Hepatocyte (in vitro differentiated cells): ENCODE measurements at regions not wholly inside any gene's neighbourhood (a gene's known extent, or its start where the extent isn't known, plus 50 kb on each side); places are given as distances from the start of the nearest gene placed in this dataset.

Experiments used
- EZH2 ChIP-seq: fragments of 200-600 bp; sonication (generic); IDR thresholded peaks from 2 replicates; pipeline ENCODE4 v1.6.1; 2016; ENCODE audit warnings: antibody characterized with exemption, mild to moderate bottlenecking, borderline replicate concordance
- EZH2phosphoT487 ChIP-seq: fragments of 200-600 bp; sonication (generic); IDR thresholded peaks from one replicate; pipeline ENCODE4 v1.6.1; 2018; ENCODE audit warnings: antibody characterized with exemption, mild to moderate bottlenecking, low read depth, moderate library complexity; ENCODE audit not compliant: unreplicated experiment, severe bottlenecking
- TF ChIP-seq, protein P1 (sequence below): fragments of 200-600 bp; sonication (generic); IDR thresholded peaks from 2 replicates; pipeline ENCODE4 v1.5.1; 2016; ENCODE audit warnings: antibody characterized with exemption, mild to moderate bottlenecking; ENCODE audit not compliant: poor library complexity

DNA sequence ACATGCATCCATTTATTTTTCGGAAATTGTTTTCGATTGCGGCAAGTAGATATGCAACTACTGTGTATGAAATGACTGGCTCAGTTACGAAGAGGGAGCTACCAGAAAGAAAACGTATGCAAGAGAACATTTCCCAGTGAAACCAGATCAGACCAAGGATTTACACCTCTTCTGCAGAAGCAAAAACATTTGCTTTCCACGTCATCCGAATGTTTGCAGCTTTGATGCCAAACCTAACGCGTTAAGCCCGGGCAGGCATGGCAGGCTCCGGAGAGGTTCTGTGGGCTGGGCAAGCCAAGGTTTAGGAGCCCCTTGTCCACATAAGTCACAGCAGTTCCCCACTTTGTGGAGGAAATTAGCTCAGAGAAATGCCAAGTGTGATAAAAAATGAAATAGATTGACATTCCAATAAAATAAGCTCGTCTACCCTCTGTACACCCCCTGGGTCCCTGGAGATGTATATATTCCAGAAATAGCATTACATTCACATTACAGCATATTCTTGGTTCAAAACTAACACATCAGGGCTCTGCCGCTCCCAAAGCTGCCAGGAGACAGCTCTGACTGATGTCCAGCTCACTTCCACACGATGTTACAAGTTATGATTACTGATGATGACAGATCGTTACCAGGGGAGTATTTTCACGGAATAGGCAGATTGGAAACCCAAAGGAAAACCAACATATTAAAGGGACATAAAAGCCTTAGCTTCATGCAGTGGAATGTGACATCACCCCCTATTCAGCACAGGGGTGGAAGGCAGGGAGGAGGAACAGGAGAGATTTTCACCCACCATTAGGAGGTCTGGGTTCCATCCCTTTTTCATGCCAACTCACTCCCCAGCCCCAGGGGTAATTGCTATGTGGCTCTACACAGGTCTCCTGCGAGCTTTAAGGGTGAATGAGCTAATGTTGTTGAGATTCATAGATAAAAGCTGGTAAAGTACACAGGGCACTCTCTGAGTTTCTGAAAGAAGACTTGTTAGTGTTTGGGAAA is 81.5 kb downstream of the LYZL1 start:
- TF ChIP-seq EZH2phosphoT487 (no peak), EZH2 (no peak)
- TF ChIP-seq, protein P1, sequence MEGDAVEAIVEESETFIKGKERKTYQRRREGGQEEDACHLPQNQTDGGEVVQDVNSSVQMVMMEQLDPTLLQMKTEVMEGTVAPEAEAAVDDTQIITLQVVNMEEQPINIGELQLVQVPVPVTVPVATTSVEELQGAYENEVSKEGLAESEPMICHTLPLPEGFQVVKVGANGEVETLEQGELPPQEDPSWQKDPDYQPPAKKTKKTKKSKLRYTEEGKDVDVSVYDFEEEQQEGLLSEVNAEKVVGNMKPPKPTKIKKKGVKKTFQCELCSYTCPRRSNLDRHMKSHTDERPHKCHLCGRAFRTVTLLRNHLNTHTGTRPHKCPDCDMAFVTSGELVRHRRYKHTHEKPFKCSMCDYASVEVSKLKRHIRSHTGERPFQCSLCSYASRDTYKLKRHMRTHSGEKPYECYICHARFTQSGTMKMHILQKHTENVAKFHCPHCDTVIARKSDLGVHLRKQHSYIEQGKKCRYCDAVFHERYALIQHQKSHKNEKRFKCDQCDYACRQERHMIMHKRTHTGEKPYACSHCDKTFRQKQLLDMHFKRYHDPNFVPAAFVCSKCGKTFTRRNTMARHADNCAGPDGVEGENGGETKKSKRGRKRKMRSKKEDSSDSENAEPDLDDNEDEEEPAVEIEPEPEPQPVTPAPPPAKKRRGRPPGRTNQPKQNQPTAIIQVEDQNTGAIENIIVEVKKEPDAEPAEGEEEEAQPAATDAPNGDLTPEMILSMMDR: no peak
